ENCODE measurements at regions not wholly inside any gene's neighbourhood (a gene's known extent, or its start where the extent isn't known, plus 50 kb on each side); places are given as distances from the start of the nearest gene placed in this dataset.

- no peak for DNase-seq (ENCODE audit: low spot score)
- intact Hi-C loops (cut with micrococcal nuclease; ENCODE audit: unreplicated experiment) = no loop called here
- Histone ChIP-seq H3K36me3 (ENCODE audit: insufficient read depth, low read length, poor library complexity, severe bottlenecking) (no peaks in the 10 kb centered on the region), H3K9me3 (ENCODE audit: low read depth, low read length, poor library complexity, severe bottlenecking) (peaks cover 7% of the 10 kb centered on the region), H3K27me3 (replicated peaks; ENCODE audit: insufficient read depth, low read depth, low read length, poor library complexity) (no peaks in the 10 kb centered on the region), H3K4me1 (ENCODE audit: insufficient read depth, low read length, poor library complexity, severe bottlenecking) (peaks cover 4% of the 10 kb centered on the region), H3K4me3 (ENCODE audit: low read depth, low read length, poor library complexity, severe bottlenecking) (no peak overlapping the region), H3K27ac (ENCODE audit: low read depth, low read length, poor library complexity, severe bottlenecking) (no peak overlapping the region)
- ChIA-PET CTCF (no interaction called here), POLR2A (ENCODE audit: low non-redundant PET) (no interaction called here)
- no TSS peak for BruUV-seq (replicated peaks)
- TF ChIP-seq CTCF (conservative IDR thresholded peaks at IDR 0.05; ENCODE audit: low read depth, low read length) (no peak), EZH2 (IDR thresholded peaks at IDR 0.05; ENCODE audit: borderline replicate concordance, low read depth, low read length, poor library complexity, severe bottlenecking) (no peak)
These were observed 69.1 kb downstream of the FOXD1 start for GRCh38 chr5:73379435-73379834.

GRCh38 chr5:73378765-73379164 lies 69.8 kb downstream of the FOXD1 start:
- intact Hi-C loops (cut with micrococcal nuclease; ENCODE audit: unreplicated experiment) = no loop called here
- Histone ChIP-seq H3K27me3 (replicated peaks; ENCODE audit: insufficient read depth, low read depth, low read length, poor library complexity) (no peaks in the 10 kb centered on the region), H3K27ac (ENCODE audit: low read depth, low read length, poor library complexity, severe bottlenecking) (no peak overlapping the region)

GRCh38 chr5:73378070-73378469 lies 70.5 kb downstream of the FOXD1 start:
- no TSS peak for BruUV-seq (replicated peaks)
- Histone ChIP-seq H3K27ac (ENCODE audit: low read depth, low read length, poor library complexity, severe bottlenecking) (no peak overlapping the region), H3K9me3 (ENCODE audit: low read depth, low read length, poor library complexity, severe bottlenecking) (no peaks in the 10 kb centered on the region), H3K4me3 (ENCODE audit: low read depth, low read length, poor library complexity, severe bottlenecking) (no peak overlapping the region), H3K4me1 (ENCODE audit: insufficient read depth, low read length, poor library complexity, severe bottlenecking) (peaks cover 4% of the 10 kb centered on the region), H3K27me3 (replicated peaks; ENCODE audit: insufficient read depth, low read depth, low read length, poor library complexity) (no peaks in the 10 kb centered on the region), H3K36me3 (ENCODE audit: insufficient read depth, low read length, poor library complexity, severe bottlenecking) (no peaks in the 10 kb centered on the region)
- TF ChIP-seq EZH2 (IDR thresholded peaks at IDR 0.05; ENCODE audit: borderline replicate concordance, low read depth, low read length, poor library complexity, severe bottlenecking) (no peak), CTCF (conservative IDR thresholded peaks at IDR 0.05; ENCODE audit: low read depth, low read length) (no peak)
- ChIA-PET CTCF (no interaction called here), POLR2A (ENCODE audit: low non-redundant PET) (no interaction called here)
- intact Hi-C loops (cut with micrococcal nuclease; ENCODE audit: unreplicated experiment) = no loop called here
- DNase-seq (ENCODE audit: low spot score) = peak; percentile 29

More at GRCh38 chr5:73378765-73379164, 69.8 kb downstream of the FOXD1 start:
- Histone ChIP-seq H3K4me3 (ENCODE audit: low read depth, low read length, poor library complexity, severe bottlenecking) (no peak overlapping the region), H3K4me1 (ENCODE audit: insufficient read depth, low read length, poor library complexity, severe bottlenecking) (peaks cover 4% of the 10 kb centered on the region), H3K9me3 (ENCODE audit: low read depth, low read length, poor library complexity, severe bottlenecking) (peaks cover under 1% of the 10 kb centered on the region), H3K36me3 (ENCODE audit: insufficient read depth, low read length, poor library complexity, severe bottlenecking) (no peaks in the 10 kb centered on the region)
- ChIA-PET CTCF (no interaction called here), POLR2A (ENCODE audit: low non-redundant PET) (no interaction called here)
- TF ChIP-seq EZH2 (IDR thresholded peaks at IDR 0.05; ENCODE audit: borderline replicate concordance, low read depth, low read length, poor library complexity, severe bottlenecking) (no peak), CTCF (conservative IDR thresholded peaks at IDR 0.05; ENCODE audit: low read depth, low read length) (no peak)
- BruUV-seq (replicated peaks) = no TSS peak
- DNase-seq (ENCODE audit: low spot score) = no peak

Data from A673 (cell line).